Mesenchymal stem cell (in vitro differentiated cells and primary cell): ENCODE measurements at regions not wholly inside any gene's neighbourhood (a gene's known extent, or its start where the extent isn't known, plus 50 kb on each side); places are given as distances from the start of the nearest gene placed in this dataset.

ENCODE experiments used
- DNase-seq: peaks from one replicate; pipeline ENCODE4 v3.0.0-alpha.2; 2013
- H2AFZ ChIP-seq: one replicate; pipeline ENCODE4 v1.6.1; 2013; ENCODE audit warnings: low read depth, mild to moderate bottlenecking, control low read depth, inconsistent platforms, low read length, moderate library complexity
- H2AK5ac ChIP-seq: 2 replicates; pipeline ENCODE4 v1.6.1; 2013; ENCODE audit warnings: low read length, moderate library complexity, mild to moderate bottlenecking, inconsistent platforms; ENCODE audit not compliant: severe bottlenecking
- H2BK120ac ChIP-seq: one replicate; pipeline ENCODE4 v1.6.1; 2013; ENCODE audit warnings: low read depth, mild to moderate bottlenecking, inconsistent platforms, low read length, moderate library complexity
- H2BK12ac ChIP-seq, 2 experiments: one replicate each; pipeline ENCODE4 v1.6.1; 2013; ENCODE audit warnings: inconsistent platforms in 2 of 2, low read length in 2 of 2, mild to moderate bottlenecking in 2 of 2, moderate library complexity in 2 of 2, control low read depth in 1 of 2
- H2BK15ac ChIP-seq: one replicate; pipeline ENCODE4 v1.6.1; 2013; ENCODE audit warnings: mild to moderate bottlenecking, low read depth, inconsistent platforms; ENCODE audit not compliant: poor library complexity, severe bottlenecking
- H2BK5ac ChIP-seq: 2 replicates; pipeline ENCODE4 v1.6.1; 2013; ENCODE audit warnings: low read depth, mild to moderate bottlenecking, low read length, control low read depth, inconsistent platforms; ENCODE audit not compliant: poor library complexity, severe bottlenecking
- H3K14ac ChIP-seq, 2 experiments: one replicate each; pipeline ENCODE4 v1.6.1; 2013; ENCODE audit warnings: inconsistent platforms in 2 of 2, low read length in 2 of 2, control low read depth in 1 of 2, mild to moderate bottlenecking in 1 of 2, moderate library complexity in 1 of 2
- H3K18ac ChIP-seq, 2 experiments: one replicate each; pipeline ENCODE4 v1.6.1; 2013; ENCODE audit warnings: inconsistent platforms in 2 of 2, low read length in 2 of 2, control low read depth in 1 of 2, low read depth in 1 of 2, mild to moderate bottlenecking in 1 of 2
- H3K23ac ChIP-seq, 2 experiments: one replicate each; pipeline ENCODE4 v1.6.1; 2013; ENCODE audit warnings: inconsistent platforms in 2 of 2, low read length in 2 of 2, mild to moderate bottlenecking in 2 of 2, moderate library complexity in 2 of 2, control low read depth in 1 of 2
- H3K27ac ChIP-seq: 2 replicates; pipeline ENCODE4 v1.5.1; 2013; ENCODE audit warnings: mild to moderate bottlenecking, moderate library complexity, low read length, control low read depth, inconsistent platforms; ENCODE audit not compliant: poor library complexity, severe bottlenecking
- H3K27me3 ChIP-seq, 2 experiments: 2 replicates each; pipeline versions ENCODE4 v1.6.1 to v1.7.0; 2013; ENCODE audit warnings: low read length in 2 of 2, mild to moderate bottlenecking in 2 of 2, moderate library complexity in 2 of 2, control low read depth in 1 of 2, inconsistent platforms in 1 of 2; ENCODE audit not compliant: control insufficient read depth in 1 of 2, insufficient read depth in 1 of 2
- H3K36me3 ChIP-seq, 2 experiments: 2 replicates each; pipeline versions ENCODE4 v1.6.1 to v1.7.0; 2013; ENCODE audit warnings: low read length in 2 of 2, control low read depth in 1 of 2, inconsistent platforms in 1 of 2, low read depth in 1 of 2, mild to moderate bottlenecking in 1 of 2; ENCODE audit not compliant: insufficient read depth in 2 of 2, control insufficient read depth in 1 of 2
- H3K4ac ChIP-seq, 2 experiments: one replicate each; pipeline ENCODE4 v1.6.1; 2013; ENCODE audit warnings: inconsistent platforms in 2 of 2, low read length in 2 of 2, mild to moderate bottlenecking in 2 of 2, moderate library complexity in 2 of 2, control low read depth in 1 of 2, low read depth in 1 of 2
- H3K4me1 ChIP-seq: 2 replicates; pipeline ENCODE4 v1.6.1; 2013; ENCODE audit warnings: low read depth, low read length, control low read depth; ENCODE audit not compliant: control insufficient read depth, insufficient read depth
- H3K4me2 ChIP-seq: 2 replicates; pipeline ENCODE4 v1.6.1; 2013; ENCODE audit warnings: low read length, mild to moderate bottlenecking, inconsistent platforms; ENCODE audit not compliant: poor library complexity, severe bottlenecking
- H3K4me3 ChIP-seq, 2 experiments: 2 replicates each; pipeline versions ENCODE4 v1.5.1 to v1.7.0; 2013; ENCODE audit warnings: low read length in 2 of 2, mild to moderate bottlenecking in 2 of 2, control low read depth in 1 of 2, low read depth in 1 of 2; ENCODE audit not compliant: insufficient read depth in 1 of 2
- H3K79me1 ChIP-seq: replicated peaks from 2 replicates; pipeline ENCODE4 v1.6.1; 2013; ENCODE audit warnings: mild to moderate bottlenecking, control low read depth, low read length, inconsistent platforms; ENCODE audit not compliant: poor library complexity, severe bottlenecking
- H3K9ac ChIP-seq: 2 replicates; pipeline ENCODE4 v1.7.0; 2013; ENCODE audit warnings: mild to moderate bottlenecking, low read length, moderate library complexity
- H3K9me3 ChIP-seq: 2 replicates; pipeline ENCODE4 v1.7.0; 2013; ENCODE audit warnings: mild to moderate bottlenecking, low read length; ENCODE audit not compliant: control insufficient read depth
- H4K8ac ChIP-seq: one replicate; pipeline ENCODE4 v1.6.1; 2013; ENCODE audit warnings: inconsistent platforms, mild to moderate bottlenecking, low read length, moderate library complexity
- H4K91ac ChIP-seq: one replicate; pipeline ENCODE4 v1.6.1; 2013; ENCODE audit warnings: mild to moderate bottlenecking, low read length, inconsistent platforms
- WGBS: methylation state at CpG from one replicate; pipeline ENCODE4 v1.1.7; 2013; ENCODE audit warnings: mixed read lengths; 5-methylcytosine and 5-hydroxymethylcytosine counted together

- H3K9ac ChIP-seq: no peak overlapping the region
- H2BK15ac ChIP-seq: no peak overlapping the region
- H3K79me1 ChIP-seq: no peaks in the 10 kb centered on the region
- no peak overlapping the region for H2BK5ac ChIP-seq
- no peak overlapping the region for H4K8ac ChIP-seq
- DNase-seq: no peak
- H3K27ac ChIP-seq: no peak overlapping the region
- 69% methylated on average over 9 of the region's 13 CpGs for WGBS
- H3K36me3 ChIP-seq: no peaks in the 10 kb centered on the region
- H3K4ac ChIP-seq: no peak overlapping the region
- H3K27me3 ChIP-seq: peaks cover 66 to 82% of the 10 kb centered on the region in 2 experiments
- H2BK120ac ChIP-seq: no peak overlapping the region
- peaks cover 4% of the 10 kb centered on the region for H3K9me3 ChIP-seq
- H2BK12ac ChIP-seq: no peak overlapping the region
- no peak overlapping the region for H3K4me2 ChIP-seq
- no peak overlapping the region for H3K14ac ChIP-seq
- H2AK5ac ChIP-seq: no peak overlapping the region
- H3K18ac ChIP-seq: no peak overlapping the region
- H4K91ac ChIP-seq: no peak overlapping the region
- no peaks in the 10 kb centered on the region for H3K4me1 ChIP-seq
- H3K4me3 ChIP-seq: no peak overlapping the region
- no peak overlapping the region for H3K23ac ChIP-seq
- H2AFZ ChIP-seq: no peak overlapping the region
Measured at GRCh38 chr11:45722144-45722543, 56.7 kb upstream of the CHST1 start.

GRCh38 chr11:45717526-45717925 is 52.1 kb upstream of the CHST1 start:
- H3K18ac ChIP-seq: no peak overlapping the region
- H2AFZ ChIP-seq: no peak overlapping the region
- H2BK12ac ChIP-seq: no peak overlapping the region
- H2BK120ac ChIP-seq: no peak overlapping the region
- no peak overlapping the region for H3K4me3 ChIP-seq
- H3K14ac ChIP-seq: no peak overlapping the region
- no peak overlapping the region for H3K4me2 ChIP-seq
- H3K9ac ChIP-seq: no peak overlapping the region
- no peak overlapping the region for H2AK5ac ChIP-seq
- H2BK15ac ChIP-seq: no peak overlapping the region
- H3K36me3 ChIP-seq: no peaks in the 10 kb centered on the region
- DNase-seq: no peak
- H2BK5ac ChIP-seq: no peak overlapping the region
- H3K4ac ChIP-seq: no peak overlapping the region
- no peak overlapping the region for H3K23ac ChIP-seq
- H3K27ac ChIP-seq: no peak overlapping the region
- no peak overlapping the region for H4K8ac ChIP-seq
- peaks cover 4% of the 10 kb centered on the region for H3K9me3 ChIP-seq
- WGBS: 85% methylated on average over 8 of the region's 8 CpGs
- no peak overlapping the region for H4K91ac ChIP-seq
- H3K27me3 ChIP-seq: peaks cover 67 to 97% of the 10 kb centered on the region in 2 experiments
- no peaks in the 10 kb centered on the region for H3K79me1 ChIP-seq
- no peaks in the 10 kb centered on the region for H3K4me1 ChIP-seq

GRCh38 chr11:45715418-45715817 is 50.0 kb upstream of the CHST1 start:
- no peak overlapping the region for H3K18ac ChIP-seq
- no peak overlapping the region for H2AK5ac ChIP-seq
- no peak overlapping the region for H4K91ac ChIP-seq
- H3K9ac ChIP-seq: no peak overlapping the region
- no peak overlapping the region for H2BK120ac ChIP-seq
- H3K36me3 ChIP-seq: no peaks in the 10 kb centered on the region
- H3K79me1 ChIP-seq: no peaks in the 10 kb centered on the region
- no peak overlapping the region for H3K4ac ChIP-seq
- peaks cover 65 to 96% of the 10 kb centered on the region in 2 experiments for H3K27me3 ChIP-seq
- no peak overlapping the region for H4K8ac ChIP-seq
- no peak overlapping the region for H3K23ac ChIP-seq
- peaks cover 4% of the 10 kb centered on the region for H3K9me3 ChIP-seq
- no peak overlapping the region for H2BK5ac ChIP-seq
- no peak overlapping the region for H2AFZ ChIP-seq
- H3K14ac ChIP-seq: no peak overlapping the region
- H3K27ac ChIP-seq: no peak overlapping the region
- no peak overlapping the region for H3K4me3 ChIP-seq
- no peak for DNase-seq
- no peak overlapping the region for H3K4me2 ChIP-seq
- H2BK15ac ChIP-seq: no peak overlapping the region
- 0% methylated on average over 1 of the region's 2 CpGs for WGBS
- no peak overlapping the region for H2BK12ac ChIP-seq
- no peaks in the 10 kb centered on the region for H3K4me1 ChIP-seq
